ENCODE measurements at regions not wholly inside any gene's neighbourhood (a gene's known extent, or its start where the extent isn't known, plus 50 kb on each side); places are given as distances from the start of the nearest gene placed in this dataset.
A peak's percentile ranks its signal among the peaks of the same experiment; 100 is the strongest.
"Not testable (repeated sequence)": the region's sequence is repeated elsewhere in the genome, so short reads cannot be mapped to it uniquely, and the experiment has no call there.

DNA sequence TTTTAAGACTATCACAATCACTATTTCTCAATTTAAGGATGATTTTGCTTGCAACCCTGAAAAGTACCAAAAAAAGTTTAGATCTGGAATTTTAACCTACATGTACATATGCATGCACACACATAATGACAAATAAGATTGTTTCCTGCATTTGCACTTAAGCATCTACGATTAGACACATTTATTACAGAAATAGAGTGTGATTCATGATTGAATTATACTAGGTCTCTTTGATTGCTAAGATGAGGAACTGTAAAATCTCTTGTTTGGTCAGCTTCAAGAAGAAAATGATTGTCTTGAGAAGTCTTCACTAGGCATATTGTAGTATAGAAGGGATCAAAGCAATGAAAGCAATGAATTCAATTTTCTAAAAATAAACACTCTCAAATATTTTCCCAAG is 185.9 kb upstream of the AGR3 start:
- ATAC-seq = no peak
- intact Hi-C loops (cut with DNase I, micrococcal nuclease) = no loop called here
- DNase-seq = no peak

DNA sequence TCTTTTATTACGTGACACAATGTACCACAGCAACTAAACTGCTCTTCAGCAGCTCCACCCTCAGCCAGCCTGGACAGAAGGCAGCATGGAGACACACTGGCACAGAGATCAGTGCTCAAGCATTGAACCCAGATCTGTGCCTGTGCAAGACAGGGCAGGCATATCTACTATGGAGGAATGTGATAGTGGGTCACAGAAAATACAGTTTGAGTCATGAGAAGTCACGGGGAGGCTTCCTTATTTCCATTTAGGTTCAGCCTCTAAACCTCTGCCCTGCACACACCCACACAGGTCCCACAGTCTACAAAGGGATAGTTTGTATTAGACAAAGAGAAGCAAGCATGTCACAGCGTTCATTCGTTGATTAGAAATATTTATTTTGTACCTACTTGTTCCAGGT is 187.4 kb upstream of the AGR3 start:
- ATAC-seq (no peak), DNase-seq (no peak)
- intact Hi-C loops (cut with DNase I, micrococcal nuclease) = no loop called here

DNA sequence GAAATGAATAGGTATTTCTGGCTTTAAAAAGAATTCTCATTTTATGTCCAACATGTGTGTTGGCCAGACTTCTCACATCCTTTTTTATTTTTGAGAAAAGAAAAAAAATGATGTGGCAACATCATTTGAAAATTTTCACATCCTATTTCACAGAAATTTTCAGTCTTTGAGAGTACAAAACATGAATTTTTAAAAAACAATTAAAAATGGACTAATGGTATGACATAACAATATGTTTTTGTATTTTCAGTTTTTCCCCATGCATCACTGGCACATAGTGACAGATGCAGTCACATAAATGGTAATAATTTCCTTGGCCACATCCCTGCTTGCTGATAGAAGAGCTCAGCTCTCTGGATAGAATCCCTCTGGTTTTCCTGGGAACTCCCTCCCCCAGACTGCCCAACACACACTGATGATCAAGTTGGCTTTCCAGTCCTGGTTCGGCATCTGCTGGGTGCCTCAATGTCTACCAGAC is 188.5 kb upstream of the AGR3 start:
- no peak for ATAC-seq
- no peak for DNase-seq
- intact Hi-C loops (cut with DNase I, micrococcal nuclease) = no loop called here

DNA sequence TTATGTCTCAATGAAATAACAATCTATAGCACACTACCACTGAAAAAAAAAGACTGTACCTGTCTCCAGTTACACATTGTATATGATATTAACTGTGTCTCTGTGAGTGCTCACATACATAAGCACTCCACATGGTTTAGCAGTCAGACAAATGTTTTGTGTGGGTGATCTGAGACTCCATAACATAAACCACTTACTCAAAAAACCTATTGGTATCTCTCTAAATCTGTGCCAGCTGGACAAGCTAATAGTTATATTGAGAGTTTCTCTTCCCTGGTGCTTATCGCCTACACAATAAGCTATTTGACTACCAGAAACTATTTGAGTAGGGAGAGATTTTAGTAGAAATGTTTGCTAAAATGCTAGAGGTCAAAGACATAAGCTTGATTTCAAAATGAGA is 190.1 kb upstream of the AGR3 start:
- intact Hi-C loops (cut with DNase I, micrococcal nuclease) = no loop called here
- no peak for ATAC-seq
- DNase-seq = no peak

DNA sequence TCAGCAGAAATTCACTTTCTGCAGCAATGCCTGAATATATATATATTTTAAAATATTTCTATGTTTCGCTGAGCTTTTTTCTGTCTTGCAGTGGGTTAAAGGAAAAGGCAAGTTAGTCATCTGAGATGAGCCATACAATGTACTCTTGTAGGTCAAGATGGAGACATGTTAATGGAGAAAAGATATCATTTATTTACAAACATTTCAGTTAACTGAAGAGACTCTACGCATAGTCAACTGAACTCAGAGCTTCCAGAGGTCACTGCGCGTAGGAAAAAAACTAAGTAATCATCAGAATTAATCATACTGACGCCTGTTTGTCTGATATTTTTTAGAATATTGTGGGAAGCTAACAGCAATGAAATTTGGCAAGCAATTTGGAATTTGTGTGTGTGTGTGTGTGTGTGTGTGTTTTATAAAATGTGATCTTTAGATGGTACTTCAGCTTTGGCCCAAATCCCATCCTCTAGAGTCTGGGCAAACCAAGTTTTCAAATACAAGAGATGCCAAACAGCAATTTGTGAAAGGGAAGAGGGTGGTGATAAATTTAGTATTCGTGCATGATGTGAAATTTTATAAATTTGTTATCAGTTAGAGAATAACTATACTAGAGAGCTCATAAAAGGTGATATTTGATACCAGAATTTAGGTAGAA is 193.9 kb upstream of the AGR3 start:
- ATAC-seq (no peak), DNase-seq (no peak)
- intact Hi-C loops (cut with DNase I, micrococcal nuclease) = no loop called here

DNA sequence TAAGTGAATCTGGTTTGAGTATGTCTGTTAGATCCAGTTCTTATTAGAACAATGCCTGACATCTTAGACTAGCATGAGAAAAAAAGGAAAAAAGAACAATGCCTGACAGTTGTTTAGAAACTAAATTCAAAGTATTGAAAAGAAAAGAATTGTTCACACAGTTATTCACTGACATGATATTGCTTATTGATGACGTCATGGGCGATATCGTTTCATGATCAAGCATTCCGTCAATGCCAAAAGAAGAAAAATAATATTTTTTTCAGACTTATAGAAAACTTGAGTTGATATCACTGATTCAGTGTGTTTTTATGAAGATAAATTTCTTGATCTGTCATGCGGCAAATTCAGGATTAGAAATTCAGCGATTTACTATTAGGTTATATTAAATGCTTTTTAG is 196.5 kb upstream of the AGR3 start:
- intact Hi-C loops (cut with DNase I, micrococcal nuclease) = no loop called here
- DNase-seq (no peak), ATAC-seq (no peak)

DNA sequence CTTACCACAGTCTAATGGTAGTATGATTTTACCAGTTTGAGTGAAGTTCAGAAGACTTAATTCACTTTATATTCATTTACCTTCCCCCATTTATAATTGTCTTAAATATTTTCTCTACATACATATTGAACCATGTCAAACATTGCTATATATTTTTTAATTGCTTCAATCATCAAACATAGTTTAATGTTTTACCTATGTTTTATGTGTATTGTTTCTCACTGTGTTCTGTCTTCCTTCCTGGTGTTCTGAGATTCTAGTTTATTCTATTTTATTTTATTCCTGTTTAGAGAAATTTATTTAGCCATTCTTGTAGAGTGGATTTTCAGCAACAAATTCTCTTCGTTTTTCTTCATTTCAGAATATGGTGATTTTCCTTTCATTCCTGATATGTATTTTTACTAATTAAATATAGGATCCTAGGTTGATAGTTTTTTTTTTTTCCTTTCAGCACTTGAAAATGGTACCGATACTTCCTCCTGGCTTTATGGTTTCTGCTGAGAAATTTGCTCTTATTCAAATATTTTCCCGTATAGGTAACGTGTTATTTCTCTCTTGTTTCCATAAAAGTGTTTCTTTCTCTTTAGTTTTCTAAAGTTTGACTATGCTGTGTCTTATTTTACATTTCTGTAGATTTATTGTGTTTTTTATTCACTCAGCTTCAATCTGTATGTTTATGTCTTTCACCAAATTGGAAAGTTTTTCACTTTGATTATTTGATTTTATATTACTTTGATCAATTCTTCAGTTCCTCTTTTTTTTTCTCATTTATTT is 201.8 kb upstream of the AGR3 start:
- intact Hi-C loops (cut with DNase I, micrococcal nuclease) = no loop called here
- DNase-seq = no peak
- peak; percentile 80 for ATAC-seq

DNA sequence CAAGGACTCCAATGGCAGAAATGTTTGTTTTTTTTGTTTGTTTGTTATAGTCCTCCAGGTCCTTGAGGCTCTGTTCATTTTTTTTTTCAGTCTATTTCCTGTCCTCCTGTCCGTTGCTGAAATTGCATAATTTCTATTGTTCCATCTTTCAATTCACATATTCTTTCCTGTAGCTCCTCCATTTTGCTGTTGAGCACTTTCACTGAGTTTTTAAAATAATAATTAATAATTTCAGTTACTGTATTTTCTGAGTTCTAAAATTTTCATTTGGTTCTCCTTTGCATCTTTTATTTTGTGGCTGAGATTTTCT is 202.3 kb upstream of the AGR3 start:
- ATAC-seq (peak; percentile 51), DNase-seq (no peak)
- intact Hi-C loops (cut with DNase I, micrococcal nuclease) = no loop called here

DNA sequence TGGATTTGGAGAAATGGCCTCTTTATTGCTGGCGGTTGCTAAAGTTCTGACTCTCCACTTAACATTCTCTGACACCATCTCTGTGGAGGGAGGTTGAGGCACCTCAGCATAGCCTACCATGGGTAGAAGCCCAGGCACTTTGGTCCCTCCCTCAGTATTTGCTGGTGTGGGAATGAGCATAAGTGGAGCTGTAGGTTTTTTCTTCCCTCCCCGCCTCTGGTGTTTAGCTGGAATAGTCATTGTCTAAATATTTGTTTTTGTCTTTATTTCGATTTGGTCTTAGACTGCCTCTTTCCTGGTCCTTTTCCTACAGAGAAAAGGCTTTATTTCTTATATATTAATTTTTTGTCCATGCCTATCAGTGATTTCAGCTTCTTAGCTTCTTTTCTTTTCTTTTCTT is 203.4 kb upstream of the AGR3 start:
- DNase-seq (no peak), ATAC-seq (peak; percentile 23)
- intact Hi-C loops (cut with DNase I, micrococcal nuclease) = no loop called here

DNA sequence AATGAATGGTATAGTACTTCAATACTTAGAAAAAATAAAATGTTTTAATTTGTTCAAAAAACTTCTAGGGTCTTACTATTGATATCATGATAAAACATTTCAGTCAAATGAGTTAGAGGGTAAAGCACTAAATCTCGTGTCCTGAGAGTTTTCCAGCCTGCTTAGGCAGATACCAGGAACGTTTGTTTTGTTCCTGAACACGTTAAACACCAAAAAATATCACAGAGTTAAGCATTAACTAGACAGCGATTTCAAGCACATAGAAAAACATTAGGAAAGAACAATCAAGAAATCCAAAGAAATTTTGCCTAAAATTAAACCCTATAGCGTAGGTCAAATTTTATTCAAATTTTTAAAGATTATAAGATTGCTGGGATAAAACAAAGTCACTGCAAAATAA is 204.6 kb upstream of the AGR3 start:
- intact Hi-C loops (cut with DNase I, micrococcal nuclease) = no loop called here
- no peak for ATAC-seq
- DNase-seq = no peak

DNA sequence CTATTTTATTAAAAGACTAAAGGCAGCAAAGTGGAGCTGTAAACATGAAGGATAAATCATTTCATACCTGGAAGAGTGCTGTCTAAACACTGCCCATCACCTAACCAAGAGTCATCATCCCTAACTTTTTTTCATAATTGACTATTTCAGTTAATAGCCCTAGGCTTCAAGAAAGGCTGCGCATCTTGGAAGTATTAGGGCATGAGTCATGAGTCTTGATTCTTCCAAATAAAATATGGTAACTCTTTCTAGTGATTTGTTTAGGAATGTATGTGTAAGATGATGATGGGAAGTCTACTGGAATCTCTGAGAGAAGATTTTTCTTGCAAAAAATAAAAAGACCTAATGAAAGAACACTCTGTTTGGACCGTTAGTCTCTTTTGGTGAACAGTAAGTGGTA is 207.7 kb upstream of the AHR start:
- ATAC-seq = no peak
- no peak for DNase-seq
- intact Hi-C loops (cut with DNase I, micrococcal nuclease) = no loop called here

DNA sequence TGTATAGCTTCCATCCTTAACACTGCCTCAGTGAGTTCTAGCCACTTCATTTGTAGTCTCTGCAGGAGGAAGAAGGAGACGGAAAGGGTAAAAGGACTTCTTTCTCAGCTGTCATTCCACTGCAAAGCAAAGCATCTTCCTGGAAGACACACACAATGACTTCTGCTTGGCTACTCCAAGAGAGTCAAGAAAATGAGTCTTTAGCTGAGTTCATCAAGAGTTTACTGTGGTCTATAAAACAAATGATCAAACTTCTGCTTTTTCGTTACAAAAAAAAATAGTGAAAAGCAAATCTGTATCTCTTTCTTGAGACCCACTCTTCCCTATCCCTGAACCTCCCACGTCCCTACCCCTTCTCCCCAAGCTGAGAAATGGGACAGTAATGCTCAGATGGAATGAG is 205.0 kb upstream of the AHR start:
- no peak for DNase-seq
- ATAC-seq = no peak
- intact Hi-C loops (cut with DNase I, micrococcal nuclease) = no loop called here

DNA sequence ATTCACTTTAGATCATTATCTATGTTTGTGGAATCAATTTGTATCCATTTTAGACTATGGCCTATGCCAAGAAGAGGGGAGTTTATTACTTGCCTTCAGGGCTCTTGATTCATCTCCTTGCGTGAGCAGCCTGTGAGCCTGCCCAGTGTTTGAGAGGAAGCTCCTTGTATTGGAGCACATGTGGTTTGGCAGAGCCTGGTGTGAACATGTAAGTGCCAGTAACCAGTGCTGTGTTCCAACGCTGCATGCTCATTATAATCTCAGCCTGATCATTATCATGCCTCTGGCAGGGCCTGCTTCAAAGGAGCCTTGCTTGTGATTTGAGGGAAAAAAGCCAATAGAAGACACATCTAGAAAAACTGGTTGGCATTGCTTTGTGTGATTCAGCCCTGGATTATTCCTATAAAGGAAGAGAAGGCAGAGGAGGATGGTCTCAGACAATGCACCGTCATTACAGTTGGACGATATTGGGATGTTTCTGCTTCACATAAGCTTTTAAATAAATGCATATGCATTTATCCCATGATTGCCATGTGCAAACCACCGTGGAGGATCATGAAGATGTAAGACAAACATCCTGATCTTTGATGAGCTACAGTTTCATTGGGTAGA is 203.4 kb upstream of the AHR start:
- ATAC-seq = no peak
- intact Hi-C loops (cut with DNase I, micrococcal nuclease) = no loop called here
- DNase-seq = no peak

DNA sequence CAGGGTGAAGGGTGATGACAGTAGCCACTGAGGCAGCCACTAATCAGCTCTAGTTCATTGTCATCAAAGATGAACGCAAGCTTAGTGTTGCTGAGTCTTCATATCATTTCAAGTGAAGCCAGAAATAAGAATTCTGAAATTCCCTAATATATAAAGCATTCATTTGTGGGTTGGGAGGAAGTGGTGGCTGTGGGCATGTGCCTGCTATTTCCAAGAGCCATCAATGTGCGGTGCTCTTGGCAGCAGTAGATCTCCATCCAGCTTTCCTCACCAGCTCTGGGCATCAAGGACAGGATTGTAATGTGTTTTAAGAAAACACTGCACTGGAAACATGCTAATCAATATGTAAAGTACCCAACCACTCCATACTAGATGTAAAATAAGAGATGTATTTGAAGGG is 202.5 kb upstream of the AHR start:
- DNase-seq = no peak
- ATAC-seq = no peak
- intact Hi-C loops (cut with DNase I, micrococcal nuclease) = no loop called here

DNA sequence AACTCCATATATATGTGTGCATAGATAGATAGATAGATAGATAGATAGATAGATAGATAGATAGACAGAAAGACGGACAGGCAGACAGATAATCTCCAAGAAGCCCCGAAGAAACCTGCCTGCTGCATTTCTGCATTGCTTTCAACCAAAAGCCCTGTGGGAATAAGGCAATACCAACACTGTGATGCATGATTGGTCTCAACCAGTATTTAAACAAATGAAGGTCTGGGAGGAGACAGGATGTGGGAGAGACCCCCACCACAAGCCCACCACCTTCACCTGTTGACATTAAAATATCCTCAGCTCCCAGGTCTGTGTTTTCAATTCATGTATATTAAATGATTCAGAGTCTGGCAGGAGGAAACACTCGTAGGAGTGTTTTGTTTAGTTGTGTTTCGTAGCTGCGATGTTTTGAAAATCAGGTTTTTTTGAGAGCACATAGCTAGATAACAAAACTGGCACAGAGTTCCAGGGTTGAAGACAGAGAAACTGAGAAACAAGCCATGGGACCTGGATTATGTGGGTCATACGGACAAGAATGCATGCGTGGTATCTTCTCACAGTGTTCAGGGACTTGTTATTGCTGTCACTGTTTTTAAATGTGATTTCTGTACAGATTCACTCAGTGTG is 200.7 kb upstream of the AHR start:
- ATAC-seq (no peak), DNase-seq (no peak)
- intact Hi-C loops (cut with DNase I, micrococcal nuclease) = no loop called here

DNA sequence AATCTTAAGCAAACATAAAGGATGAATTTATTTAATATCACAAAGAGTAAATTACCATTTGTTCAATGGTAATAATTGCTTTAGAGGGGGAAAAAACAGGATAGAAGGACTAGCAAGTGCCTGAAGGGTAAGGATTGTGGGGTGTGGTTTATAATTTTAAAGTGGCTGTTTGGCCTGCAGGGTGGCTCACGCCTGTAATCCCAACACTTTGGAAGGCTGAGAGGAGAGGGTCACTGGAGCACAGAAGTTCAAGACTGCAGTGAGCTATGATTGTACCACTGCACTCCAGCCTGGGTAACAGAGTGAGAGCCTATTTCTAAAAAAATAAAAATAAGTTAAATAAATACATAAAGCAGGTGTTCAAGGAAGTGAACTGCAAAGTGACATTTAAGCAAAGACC is 199.9 kb upstream of the AHR start:
- intact Hi-C loops (cut with DNase I, micrococcal nuclease) = no loop called here
- no peak for DNase-seq
- peak; percentile 39 for ATAC-seq

DNA sequence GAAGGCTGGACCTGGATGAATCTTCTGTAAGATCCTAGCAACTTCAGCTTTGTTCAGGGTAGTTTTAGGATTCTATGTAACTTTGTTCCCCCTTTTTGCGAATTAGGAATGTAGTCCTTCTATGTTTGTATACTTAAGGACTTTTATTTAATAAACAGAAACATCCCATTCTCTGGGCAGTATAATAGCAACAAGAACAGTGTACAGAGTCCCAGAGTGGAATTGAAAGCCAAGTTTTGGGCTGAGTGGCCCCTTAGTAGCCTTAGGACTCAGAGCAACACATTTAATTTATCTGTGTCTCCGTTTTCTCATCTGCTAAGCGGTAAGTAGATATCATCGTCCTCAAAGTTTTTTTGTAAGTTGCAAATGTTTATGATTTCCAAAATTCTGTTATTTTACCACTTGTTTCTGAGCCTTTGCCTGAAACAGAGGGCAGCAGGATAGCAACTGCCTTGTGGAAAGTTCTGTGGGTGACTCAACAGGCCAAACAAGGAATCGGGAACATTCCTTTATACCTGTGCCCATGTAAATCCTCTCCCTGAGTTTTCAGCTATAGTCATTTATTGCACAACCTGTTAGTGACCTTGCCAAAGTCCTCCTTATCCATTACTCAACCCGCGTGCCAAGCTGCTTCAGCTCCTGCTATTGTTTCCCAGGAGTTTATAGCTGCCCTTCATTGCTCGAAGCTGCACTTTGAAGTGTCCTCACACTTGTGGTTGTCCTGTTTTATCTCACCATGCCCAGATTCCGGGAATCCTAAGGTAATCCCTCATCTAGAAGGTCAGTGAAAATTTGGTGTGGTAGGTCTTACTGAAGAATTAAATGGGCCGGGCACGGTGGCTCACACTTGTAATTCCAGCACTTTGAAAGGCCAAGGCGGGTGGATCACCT is 199.1 kb upstream of the AHR start:
- intact Hi-C loops (cut with DNase I, micrococcal nuclease) = no loop called here
- DNase-seq (peak; percentile 58 to 82), ATAC-seq (peak; percentile 97)

DNA sequence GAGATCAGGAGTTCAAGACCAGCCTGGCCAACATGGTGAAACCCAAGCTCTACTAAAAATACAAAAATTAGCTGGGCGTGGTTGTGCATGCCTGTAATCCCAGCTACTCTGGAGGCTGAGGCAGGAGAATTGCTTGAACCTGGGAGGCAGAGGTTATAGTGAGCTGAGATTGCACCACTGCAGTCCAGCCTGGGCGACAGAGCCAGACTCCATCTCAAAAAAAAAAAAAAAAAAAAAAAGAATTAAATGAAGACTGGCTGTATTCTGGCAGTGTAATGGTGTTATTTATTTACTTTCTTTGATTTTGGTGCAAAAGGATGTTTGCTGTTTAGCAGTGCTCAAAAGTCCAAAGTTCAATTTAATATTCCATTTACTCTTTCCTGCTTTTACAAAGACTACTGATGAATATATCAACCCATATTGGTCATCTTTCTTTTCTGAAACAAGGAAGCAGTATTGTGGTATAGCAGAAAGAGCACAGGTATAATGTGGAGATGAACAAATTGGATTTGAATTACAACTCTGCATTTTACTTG is 198.4 kb upstream of the AHR start:
- peak; percentile 6 for ATAC-seq
- DNase-seq; intact Hi-C loops (cut with DNase I, micrococcal nuclease): not testable (repeated sequence)

DNA sequence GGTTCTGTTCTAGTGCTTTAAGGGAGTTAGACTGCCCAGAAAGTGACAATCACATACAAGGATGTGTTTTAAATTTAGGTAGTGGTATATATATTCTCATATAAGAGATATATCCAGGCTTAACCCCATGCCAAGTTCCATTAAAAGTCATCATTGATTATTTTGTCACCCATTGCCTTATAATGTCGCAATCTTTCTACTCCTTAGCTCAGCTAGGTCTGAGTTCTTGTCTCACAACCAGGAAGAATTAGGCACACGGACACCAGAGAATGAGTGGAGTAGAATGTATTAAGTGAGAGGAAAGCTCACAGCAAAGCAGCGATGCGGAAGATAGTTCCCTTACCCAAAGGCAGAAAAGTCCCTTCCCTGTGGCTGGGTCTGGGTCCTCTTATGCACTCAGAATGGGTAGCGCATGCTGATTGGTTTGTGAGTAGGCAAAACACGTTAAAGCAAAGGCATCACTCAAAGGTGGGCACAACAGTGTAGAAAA is 197.2 kb upstream of the AHR start:
- intact Hi-C loops (cut with DNase I, micrococcal nuclease) = no loop called here
- ATAC-seq (no peak), DNase-seq (no peak)

Measured in left colon (tissue), 2 donors.